H1 (cell line): ENCODE measurements at regions not wholly inside any gene's neighbourhood (a gene's known extent, or its start where the extent isn't known, plus 50 kb on each side); places are given as distances from the start of the nearest gene placed in this dataset.

Experiments
- CHD7 ChIP-seq: fragments of 300-600 bp; sonication (generic); IDR thresholded peaks from 2 replicates; pipeline ENCODE4 v1.7.1; 2012; ENCODE audit warnings: low read length, moderate library complexity, mild to moderate bottlenecking, inconsistent platforms; ENCODE audit not compliant: insufficient replicate concordance
- KDM4A ChIP-seq: IDR thresholded peaks from one replicate; pipeline ENCODE4 v1.7.1; 2012; ENCODE audit warnings: low read depth, mild to moderate bottlenecking, moderate library complexity, low read length, inconsistent platforms; ENCODE audit not compliant: severe bottlenecking

GRCh38 chr11:70747285-70747684, 349.0 kb downstream of the CTTN start (continued):
- TF ChIP-seq CHD7 (no peak), KDM4A (no peak)
- TF ChIP-seq, all 59 proteins: peak for 0
